Cardiac fibroblast (primary cell): ENCODE measurements at regions not wholly inside any gene's neighbourhood (a gene's known extent, or its start where the extent isn't known, plus 50 kb on each side); places are given as distances from the start of the nearest gene placed in this dataset.
"Not testable (repeated sequence)": the region's sequence is repeated elsewhere in the genome, so short reads cannot be mapped to it uniquely, and the experiment has no call there.

Source experiments
- DNase-seq, 2 donors: peaks; one replicate each; pipeline versions ENCODE4 v3.0.0 to v3.0.0-alpha.2; 2010; ENCODE audit warnings: low read depth in 2 of 2
- H3K4me3 ChIP-seq, 2 donors: replicated peaks in 1 of 2; 1 replicate in 1 of 2; 2 replicates in 1 of 2; pipeline ENCODE4 v1.5.1; 2011; ENCODE audit warnings: low read depth in 2 of 2, low read length in 2 of 2, mild to moderate bottlenecking in 2 of 2, moderate library complexity in 1 of 2
- CTCF ChIP-seq: IDR thresholded peaks from one replicate; pipeline ENCODE4 v1.5.1; 2011; ENCODE audit warnings: low read depth, mild to moderate bottlenecking, low read length, inconsistent platforms

- no peak overlapping the region for H3K4me3 ChIP-seq
- no peak for DNase-seq
- TF ChIP-seq CTCF: no peak
Measured at GRCh38 chr9:30609713-30610112, 1774.7 kb upstream of the ACO1 start.

- not testable (repeated sequence) for DNase-seq, H3K4me3 ChIP-seq
Measured at GRCh38 chr9:30616782-30617181, 1767.7 kb upstream of the ACO1 start.

GRCh38 chr9:30622561-30622960, 1761.9 kb upstream of the ACO1 start:
- DNase-seq: no peak
- no peak for TF ChIP-seq CTCF
- H3K4me3 ChIP-seq: no peak overlapping the region

- no peak for DNase-seq
- no peak overlapping the region for H3K4me3 ChIP-seq
- TF ChIP-seq CTCF: no peak
Measured at GRCh38 chr9:30628915-30629567, 1755.4 kb upstream of the ACO1 start.

- no peak overlapping the region for H3K4me3 ChIP-seq
- DNase-seq: no peak
- TF ChIP-seq CTCF: no peak
Measured at GRCh38 chr9:30630459-30630858, 1754.0 kb upstream of the ACO1 start.

GRCh38 chr9:30646639-30647038, 1737.8 kb upstream of the ACO1 start:
- H3K4me3 ChIP-seq, DNase-seq: not testable (repeated sequence)

- DNase-seq: no peak
- H3K4me3 ChIP-seq: no peak overlapping the region
- no peak for TF ChIP-seq CTCF
Measured at GRCh38 chr9:30661925-30662324, 1722.5 kb upstream of the ACO1 start.

GRCh38 chr9:30670805-30671562, 1713.5 kb upstream of the ACO1 start:
- no peak for DNase-seq
- H3K4me3 ChIP-seq: no peak overlapping the region
- TF ChIP-seq CTCF: no peak
